Transverse colon (tissue), 4 donors: ENCODE measurements at regions not wholly inside any gene's neighbourhood (a gene's known extent, or its start where the extent isn't known, plus 50 kb on each side); places are given as distances from the start of the nearest gene placed in this dataset.

ENCODE experiments used
- CTCF ChIP-seq, 5 experiments: fragments of 200-600 bp in 3 of 5; fragments of 450-650 bp in 2 of 5; sonication (generic) in 3 of 5; IDR thresholded peaks; 1 replicate in 2 of 5; 2 replicates in 3 of 5; pipeline ENCODE4 v1.5.1; 2016 to 2017; ENCODE audit warnings: antibody characterized with exemption in 5 of 5, inconsistent platforms in 3 of 5, mild to moderate bottlenecking in 2 of 5, moderate library complexity in 1 of 5
- POLR2AphosphoS5 ChIP-seq, 3 donors: sonication (generic); formaldehyde crosslinking; IDR thresholded peaks; one replicate each; pipeline ENCODE4 v1.6.1; 2016; ENCODE audit warnings: antibody characterized with exemption in 3 of 3

DNA sequence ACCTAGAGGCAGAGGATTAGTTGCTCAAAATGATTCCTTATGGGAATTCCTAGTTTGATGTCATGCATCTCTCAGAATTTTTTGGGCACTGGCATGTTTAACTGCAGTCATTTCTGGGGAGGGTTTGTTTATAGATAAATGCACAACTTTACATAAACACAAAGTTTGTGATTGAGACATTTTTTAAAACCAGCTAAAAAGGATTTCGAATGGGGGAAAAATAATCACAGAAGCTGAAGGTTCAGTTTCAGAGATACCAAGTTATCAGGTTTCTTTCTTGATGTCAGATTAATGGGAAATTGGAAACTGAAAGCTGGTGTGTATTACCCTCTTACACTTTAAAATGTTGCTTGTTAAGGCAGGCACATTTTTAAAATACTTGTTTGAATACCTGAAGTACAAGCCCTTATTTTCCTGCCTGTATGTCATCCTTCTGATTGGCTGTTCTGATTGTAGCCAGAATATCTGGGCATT, 72.1 kb downstream of the DISP1 start:
- TF ChIP-seq CTCF (IDR thresholded peaks at IDR 0.05) (no peak), POLR2AphosphoS5 (IDR thresholded peaks at IDR 0.05) (no peak)
